DOHH2 (cell line): ENCODE measurements at regions not wholly inside any gene's neighbourhood (a gene's known extent, or its start where the extent isn't known, plus 50 kb on each side); places are given as distances from the start of the nearest gene placed in this dataset.

Source experiments
- H3F3A ChIP-seq: fragments of 200-600 bp; sonication (generic), shearing (Covaris generic); 2 replicates; pipeline ENCODE4 v1.6.0; 2016; ENCODE audit warnings: antibody characterized with exemption, mild to moderate bottlenecking; ENCODE audit not compliant: control insufficient read depth, insufficient read depth
- H3K27ac ChIP-seq: fragments of 200-600 bp; sonication (generic); 2 replicates; pipeline ENCODE4 v1.5.1; 2014; ENCODE audit warnings: low read depth, mild to moderate bottlenecking, low read length, moderate library complexity
- H3K27me3 ChIP-seq: fragments of 200-600 bp; sonication (generic); 2 replicates; pipeline ENCODE4 v1.6.1; 2014; ENCODE audit warnings: mild to moderate bottlenecking, low read length, mixed read lengths; ENCODE audit not compliant: control insufficient read depth
- H3K36me3 ChIP-seq: fragments of 200-600 bp; sonication (generic); 2 replicates; pipeline ENCODE4 v1.6.1; 2014; ENCODE audit warnings: mild to moderate bottlenecking, low read length, moderate library complexity, mixed read lengths; ENCODE audit not compliant: control insufficient read depth
- H3K4me1 ChIP-seq: fragments of 200-600 bp; sonication (generic); 2 replicates; pipeline ENCODE4 v1.6.1; 2014; ENCODE audit warnings: mild to moderate bottlenecking, low read length, mixed read lengths; ENCODE audit not compliant: control insufficient read depth
- H3K4me2 ChIP-seq: fragments of 200-600 bp; sonication (generic); 2 replicates; pipeline ENCODE4 v1.6.0; 2014; ENCODE audit warnings: mild to moderate bottlenecking, low read length, moderate library complexity
- H3K4me3 ChIP-seq: fragments of 200-600 bp; sonication (generic); 2 replicates; pipeline ENCODE4 v1.5.1; 2014; ENCODE audit warnings: mild to moderate bottlenecking, low read length, mixed read lengths
- H3K79me2 ChIP-seq: fragments of 200-600 bp; sonication (generic); 2 replicates; pipeline ENCODE4 v1.6.1; 2014; ENCODE audit warnings: mild to moderate bottlenecking, low read length, mixed read lengths; ENCODE audit not compliant: control insufficient read depth
- H3K9me2 ChIP-seq: fragments of 200-600 bp; sonication (generic); replicated peaks from 2 replicates; pipeline ENCODE4 v1.6.1; 2014; ENCODE audit warnings: mild to moderate bottlenecking, low read length, mixed read lengths; ENCODE audit not compliant: control insufficient read depth
- H3K9me3 ChIP-seq: fragments of 200-600 bp; sonication (generic); 2 replicates; pipeline ENCODE4 v1.6.1; 2014; ENCODE audit warnings: antibody characterized with exemption, low read length, mixed read lengths; ENCODE audit not compliant: control insufficient read depth, insufficient read depth
- H4K20me1 ChIP-seq: fragments of 200-600 bp; sonication (generic); 2 replicates; pipeline ENCODE4 v1.6.0; 2014; ENCODE audit warnings: low read depth, mild to moderate bottlenecking, antibody characterized with exemption, low read length, moderate library complexity; ENCODE audit not compliant: control insufficient read depth, insufficient read depth
- CTCF ChIP-seq: fragments of 200-600 bp; sonication (generic); IDR thresholded peaks from one replicate; pipeline ENCODE4 v1.5.1; 2014; ENCODE audit warnings: antibody characterized with exemption, mild to moderate bottlenecking, low read depth, low read length; ENCODE audit not compliant: poor library complexity, severe bottlenecking
- EZH2phosphoT487 ChIP-seq: fragments of 200-600 bp; sonication (generic); IDR thresholded peaks from 2 replicates; pipeline ENCODE4 v1.6.1; 2017; ENCODE audit warnings: borderline replicate concordance, mild to moderate bottlenecking, antibody characterized with exemption, low read length, moderate library complexity, mixed read lengths

GRCh38 chr10:37473906-37474305 is 348.5 kb downstream of the ANKRD30A start:
- Histone ChIP-seq H3K9me2 (no peaks in the 10 kb centered on the region), H3K36me3 (no peaks in the 10 kb centered on the region), H3K4me1 (no peaks in the 10 kb centered on the region), H3K27ac (no peak overlapping the region), H3K4me2 (no peak overlapping the region), H3K79me2 (no peaks in the 10 kb centered on the region), H3F3A (no peaks in the 10 kb centered on the region), H3K9me3 (no peaks in the 10 kb centered on the region), H3K4me3 (no peak overlapping the region), H3K27me3 (no peaks in the 10 kb centered on the region), H4K20me1 (no peaks in the 10 kb centered on the region)
- TF ChIP-seq EZH2phosphoT487 (no peak), CTCF (no peak)

GRCh38 chr10:37467246-37467645 is 341.8 kb downstream of the ANKRD30A start:
- Histone ChIP-seq H3K4me1 (no peaks in the 10 kb centered on the region), H3K4me3 (no peak overlapping the region), H3K9me3 (no peaks in the 10 kb centered on the region), H3K79me2 (no peaks in the 10 kb centered on the region), H3K27me3 (no peaks in the 10 kb centered on the region), H3K36me3 (no peaks in the 10 kb centered on the region), H3K4me2 (no peak overlapping the region), H3K9me2 (no peaks in the 10 kb centered on the region), H4K20me1 (no peaks in the 10 kb centered on the region), H3F3A (no peaks in the 10 kb centered on the region), H3K27ac (no peak overlapping the region)
- TF ChIP-seq EZH2phosphoT487, result no peak
- no peak for TF ChIP-seq CTCF

- no peaks in the 10 kb centered on the region for H3K27me3 ChIP-seq
- no peaks in the 10 kb centered on the region; the same call in 1 of the 2 replicates for H3K9me3 ChIP-seq
- no peak overlapping the region for H3K27ac ChIP-seq
- no peaks in the 10 kb centered on the region for H3K4me1 ChIP-seq
- no peaks in the 10 kb centered on the region for H3K9me2 ChIP-seq
- TF ChIP-seq EZH2phosphoT487 (no peak), CTCF (no peak)
- H3K4me3 ChIP-seq, result no peak overlapping the region
- H3K4me2 ChIP-seq, result no peak overlapping the region
- H4K20me1 ChIP-seq, result no peaks in the 10 kb centered on the region
- H3K79me2 ChIP-seq, result no peaks in the 10 kb centered on the region
- H3K36me3 ChIP-seq, result no peaks in the 10 kb centered on the region
- no peaks in the 10 kb centered on the region for H3F3A ChIP-seq
Observed at GRCh38 chr10:37456456-37456855, 331.1 kb downstream of the ANKRD30A start.

GRCh38 chr10:37448161-37448560 is 322.8 kb downstream of the ANKRD30A start:
- Histone ChIP-seq H3K36me3 (no peaks in the 10 kb centered on the region), H3K27ac (no peak overlapping the region), H3K4me3 (no peak overlapping the region), H4K20me1 (no peaks in the 10 kb centered on the region), H3K9me3 (no peaks in the 10 kb centered on the region), H3K27me3 (no peaks in the 10 kb centered on the region), H3K4me1 (no peaks in the 10 kb centered on the region), H3K9me2 (no peaks in the 10 kb centered on the region), H3K4me2 (no peak overlapping the region), H3F3A (no peaks in the 10 kb centered on the region), H3K79me2 (no peaks in the 10 kb centered on the region)
- TF ChIP-seq EZH2phosphoT487 (no peak), CTCF (no peak)
